Hepatocyte (in vitro differentiated cells): ENCODE measurements at regions not wholly inside any gene's neighbourhood (a gene's known extent, or its start where the extent isn't known, plus 50 kb on each side); places are given as distances from the start of the nearest gene placed in this dataset.

Source experiments
- DNase-seq: peaks from one replicate; pipeline ENCODE4 v3.0.0-alpha.2; 2016; ENCODE audit warnings: low spot score
- H2AFZ ChIP-seq: fragments of 200-600 bp; sonication (generic); 2 replicates; pipeline ENCODE4 v1.6.0; 2016; ENCODE audit warnings: antibody characterized with exemption, mild to moderate bottlenecking
- H3K27ac ChIP-seq: fragments of 200-600 bp; sonication (generic); 2 replicates; pipeline ENCODE4 v1.5.1; 2016; ENCODE audit warnings: mild to moderate bottlenecking
- H3K27me3 ChIP-seq: fragments of 200-600 bp; sonication (generic); 2 replicates; pipeline ENCODE4 v1.6.1; 2016
- H3K36me3 ChIP-seq: fragments of 200-600 bp; sonication (generic); replicated peaks from 2 replicates; pipeline ENCODE4 v1.5.1; 2016; ENCODE audit warnings: low read depth; ENCODE audit not compliant: insufficient read depth
- H3K4me1 ChIP-seq: fragments of 200-600 bp; sonication (generic); 2 replicates; pipeline ENCODE4 v1.5.1; 2016; ENCODE audit warnings: mild to moderate bottlenecking, moderate library complexity; ENCODE audit not compliant: insufficient read depth
- H3K4me2 ChIP-seq: fragments of 200-600 bp; sonication (generic); 2 replicates; pipeline ENCODE4 v1.6.0; 2016
- H3K4me3 ChIP-seq: fragments of 200-600 bp; sonication (generic); 2 replicates; pipeline ENCODE4 v1.5.1; 2016; ENCODE audit warnings: mild to moderate bottlenecking
- H3K79me2 ChIP-seq: fragments of 200-600 bp; sonication (generic); 2 replicates; pipeline ENCODE4 v1.6.0; 2017; ENCODE audit warnings: mild to moderate bottlenecking
- H3K9me2 ChIP-seq: fragments of 200-600 bp; sonication (generic); replicated peaks from 2 replicates; pipeline ENCODE4 v1.6.0; 2017; ENCODE audit warnings: mild to moderate bottlenecking; ENCODE audit not compliant: insufficient read depth
- H3K9me3 ChIP-seq: fragments of 200-600 bp; sonication (generic); 2 replicates; pipeline ENCODE4 v1.5.1; 2016; ENCODE audit warnings: low read depth, mild to moderate bottlenecking
- H4K20me1 ChIP-seq: fragments of 200-600 bp; sonication (generic); 2 replicates; pipeline ENCODE4 v1.6.0; 2016; ENCODE audit warnings: mild to moderate bottlenecking; ENCODE audit not compliant: insufficient read depth, poor library complexity, severe bottlenecking
- EZH2 ChIP-seq: fragments of 200-600 bp; sonication (generic); IDR thresholded peaks from 2 replicates; pipeline ENCODE4 v1.6.1; 2016; ENCODE audit warnings: antibody characterized with exemption, mild to moderate bottlenecking, borderline replicate concordance
- EZH2phosphoT487 ChIP-seq: fragments of 200-600 bp; sonication (generic); IDR thresholded peaks from one replicate; pipeline ENCODE4 v1.6.1; 2018; ENCODE audit warnings: antibody characterized with exemption, mild to moderate bottlenecking, low read depth, moderate library complexity; ENCODE audit not compliant: unreplicated experiment, severe bottlenecking
- WGBS: methylation state at CpG from one replicate; pipeline ENCODE4 v1.1.6; 2016; ENCODE audit warnings: low lambda C conversion rate; ENCODE audit errors: missing lambda C conversion rate; 5-methylcytosine and 5-hydroxymethylcytosine counted together
- TF ChIP-seq, protein P1 (sequence below): fragments of 200-600 bp; sonication (generic); IDR thresholded peaks from 2 replicates; pipeline ENCODE4 v1.5.1; 2016; ENCODE audit warnings: antibody characterized with exemption, mild to moderate bottlenecking; ENCODE audit not compliant: poor library complexity

DNA sequence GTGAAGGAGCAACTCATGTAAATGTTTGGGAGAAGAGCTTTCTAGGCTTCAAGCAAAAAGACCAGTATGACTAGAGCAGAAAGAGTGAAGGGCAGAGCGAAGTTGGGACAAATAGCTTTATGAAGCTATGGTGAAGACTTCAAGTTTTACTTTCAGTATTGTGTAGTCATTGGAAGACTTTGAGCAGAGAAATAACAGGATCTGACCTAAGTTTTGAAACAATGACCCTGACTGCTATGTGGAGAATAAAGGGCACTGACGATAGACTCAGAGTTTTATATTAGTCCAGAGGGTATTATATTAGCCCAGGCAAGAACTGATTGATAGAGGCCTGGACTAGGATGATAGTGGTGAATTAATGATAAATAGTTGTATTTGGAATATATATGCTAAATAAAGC, 187.3 kb downstream of the KTN1 start:
- H3K4me2 ChIP-seq, result no peak overlapping the region
- no peaks in the 10 kb centered on the region for H4K20me1 ChIP-seq
- no peaks in the 10 kb centered on the region for H3K79me2 ChIP-seq
- no peaks in the 10 kb centered on the region for H3K9me2 ChIP-seq
- no peaks in the 10 kb centered on the region for H3K27me3 ChIP-seq
- no peaks in the 10 kb centered on the region for H3K9me3 ChIP-seq
- no peak overlapping the region for H2AFZ ChIP-seq
- no peak overlapping the region for H3K4me3 ChIP-seq
- no peak for TF ChIP-seq EZH2phosphoT487
- WGBS, result 94% methylated on average over 2 of the region's 2 CpGs
- no peak for DNase-seq
- H3K36me3 ChIP-seq, result no peaks in the 10 kb centered on the region
- H3K4me1 ChIP-seq, result no peaks in the 10 kb centered on the region
- H3K27ac ChIP-seq, result no peak overlapping the region

DNA sequence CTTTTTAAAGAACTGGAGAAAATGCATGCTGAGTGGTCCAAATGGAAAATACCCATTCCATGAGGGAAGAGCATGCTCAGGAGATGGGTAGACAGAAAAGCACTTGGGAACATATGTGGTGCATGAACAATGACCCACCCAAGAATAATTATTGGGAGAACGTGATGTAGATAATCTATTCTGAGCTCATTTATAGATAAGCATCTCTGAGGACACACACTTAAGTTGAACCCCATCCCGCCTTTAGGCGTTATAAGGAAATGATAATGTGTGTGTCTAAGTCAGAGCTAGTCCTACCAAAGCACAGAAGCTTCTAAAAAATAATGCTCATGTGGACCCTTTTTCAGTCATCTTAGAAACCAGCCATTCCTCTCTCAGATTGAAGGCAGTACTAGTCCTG, 189.9 kb downstream of the KTN1 start:
- H3K27ac ChIP-seq, result no peak overlapping the region
- WGBS, result 89% methylated on average over 3 of the region's 3 CpGs

DNA sequence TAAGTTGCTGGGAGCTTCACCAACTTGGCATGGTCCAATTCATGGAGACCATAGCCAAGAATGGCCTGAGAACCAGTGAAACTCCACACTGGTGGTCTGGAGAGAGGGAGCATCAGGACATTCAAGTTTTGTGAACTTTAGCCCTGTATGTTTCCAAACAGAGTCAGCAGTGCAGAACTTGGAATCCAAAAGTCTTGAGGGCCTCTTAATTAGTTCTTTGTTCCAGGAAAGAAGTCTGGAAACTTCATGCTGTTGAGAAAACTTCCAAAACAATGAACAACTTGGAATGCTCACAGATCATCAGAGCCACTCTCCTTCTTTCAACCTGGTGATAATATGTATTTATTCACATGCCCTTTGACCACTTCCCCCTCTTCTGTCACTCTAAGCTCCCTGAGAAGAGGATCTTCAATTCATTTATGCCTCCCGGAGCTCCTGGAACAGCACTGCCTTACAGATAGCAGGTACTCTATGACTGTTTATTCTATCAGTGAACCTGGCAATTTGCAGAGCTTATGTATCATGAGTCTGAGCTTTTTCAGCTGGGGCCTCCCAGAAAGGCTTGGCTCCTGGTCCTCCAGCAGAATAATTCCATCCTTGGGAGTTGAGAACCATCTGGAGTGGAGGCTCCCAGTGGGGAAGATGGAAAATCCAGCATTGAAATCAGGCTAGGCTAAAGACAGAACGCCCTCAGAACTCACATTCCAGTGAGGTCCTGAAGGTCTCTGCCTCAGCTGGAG, 191.4 kb downstream of the KTN1 start:
- 78% methylated on average over 2 of the region's 2 CpGs for WGBS
- H3K79me2 ChIP-seq, result no peaks in the 10 kb centered on the region
- no peak for DNase-seq

More for the DNA sequence above, 189.9 kb downstream of the KTN1 start:
- Histone ChIP-seq H3K79me2 (no peaks in the 10 kb centered on the region), H3K27me3 (no peaks in the 10 kb centered on the region), H3K4me1 (peaks cover 10% of the 10 kb centered on the region), H4K20me1 (no peaks in the 10 kb centered on the region), H3K36me3 (no peaks in the 10 kb centered on the region), H3K9me3 (no peaks in the 10 kb centered on the region), H3K4me2 (no peak overlapping the region), H2AFZ (no peak overlapping the region), H3K4me3 (no peak overlapping the region), H3K9me2 (no peaks in the 10 kb centered on the region)
- no peak for DNase-seq
- TF ChIP-seq, protein P1, sequence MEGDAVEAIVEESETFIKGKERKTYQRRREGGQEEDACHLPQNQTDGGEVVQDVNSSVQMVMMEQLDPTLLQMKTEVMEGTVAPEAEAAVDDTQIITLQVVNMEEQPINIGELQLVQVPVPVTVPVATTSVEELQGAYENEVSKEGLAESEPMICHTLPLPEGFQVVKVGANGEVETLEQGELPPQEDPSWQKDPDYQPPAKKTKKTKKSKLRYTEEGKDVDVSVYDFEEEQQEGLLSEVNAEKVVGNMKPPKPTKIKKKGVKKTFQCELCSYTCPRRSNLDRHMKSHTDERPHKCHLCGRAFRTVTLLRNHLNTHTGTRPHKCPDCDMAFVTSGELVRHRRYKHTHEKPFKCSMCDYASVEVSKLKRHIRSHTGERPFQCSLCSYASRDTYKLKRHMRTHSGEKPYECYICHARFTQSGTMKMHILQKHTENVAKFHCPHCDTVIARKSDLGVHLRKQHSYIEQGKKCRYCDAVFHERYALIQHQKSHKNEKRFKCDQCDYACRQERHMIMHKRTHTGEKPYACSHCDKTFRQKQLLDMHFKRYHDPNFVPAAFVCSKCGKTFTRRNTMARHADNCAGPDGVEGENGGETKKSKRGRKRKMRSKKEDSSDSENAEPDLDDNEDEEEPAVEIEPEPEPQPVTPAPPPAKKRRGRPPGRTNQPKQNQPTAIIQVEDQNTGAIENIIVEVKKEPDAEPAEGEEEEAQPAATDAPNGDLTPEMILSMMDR, result no peak
- TF ChIP-seq EZH2, result no peak
- TF ChIP-seq EZH2phosphoT487, result no peak

DNA sequence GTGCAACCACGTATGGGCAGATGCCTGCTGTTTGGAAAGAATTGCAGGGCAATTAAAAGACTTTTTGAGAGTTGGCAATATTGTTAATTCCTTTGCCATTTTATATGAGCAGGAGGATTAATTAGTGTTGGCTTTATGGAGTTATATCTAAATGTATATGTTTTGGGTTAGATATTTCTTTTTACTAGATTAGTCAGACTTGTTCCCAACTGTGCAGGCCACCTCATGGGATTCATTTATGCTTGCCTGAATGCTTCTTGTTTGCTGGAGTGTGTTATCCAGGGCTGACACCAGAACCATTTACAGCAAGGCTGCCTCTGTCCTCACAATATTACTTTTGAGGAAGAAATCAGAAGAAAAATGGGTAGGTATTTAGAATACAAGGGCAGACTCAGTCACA, 192.5 kb downstream of the KTN1 start:
- no peak overlapping the region for H3K4me3 ChIP-seq
- no peak overlapping the region for H3K27ac ChIP-seq
- no peak overlapping the region for H3K4me2 ChIP-seq
- H3K9me3 ChIP-seq, result no peaks in the 10 kb centered on the region
- no peaks in the 10 kb centered on the region for H3K9me2 ChIP-seq
- H3K27me3 ChIP-seq, result no peaks in the 10 kb centered on the region
- peaks cover 10% of the 10 kb centered on the region for H3K4me1 ChIP-seq
- TF ChIP-seq EZH2phosphoT487 (no peak), EZH2 (no peak)
- TF ChIP-seq, protein P1, result no peak
- no peaks in the 10 kb centered on the region for H3K36me3 ChIP-seq
- no peaks in the 10 kb centered on the region for H3K79me2 ChIP-seq
- DNase-seq, result no peak
- WGBS, result 96% methylated on average over 1 of the region's 1 CpG
- no peaks in the 10 kb centered on the region for H4K20me1 ChIP-seq
- H2AFZ ChIP-seq, result no peak overlapping the region

More for the DNA sequence above, 191.4 kb downstream of the KTN1 start:
- H3K27ac ChIP-seq, result no peak overlapping the region
- H2AFZ ChIP-seq, result no peak overlapping the region
- H3K9me3 ChIP-seq, result no peaks in the 10 kb centered on the region
- no peaks in the 10 kb centered on the region for H4K20me1 ChIP-seq
- H3K36me3 ChIP-seq, result no peaks in the 10 kb centered on the region
- no peak for TF ChIP-seq EZH2phosphoT487
- TF ChIP-seq, protein P1, result no peak
- no peak for TF ChIP-seq EZH2
- no peaks in the 10 kb centered on the region for H3K27me3 ChIP-seq
- no peak overlapping the region for H3K4me2 ChIP-seq
- H3K9me2 ChIP-seq, result no peaks in the 10 kb centered on the region
- peaks cover 10% of the 10 kb centered on the region for H3K4me1 ChIP-seq
- H3K4me3 ChIP-seq, result no peak overlapping the region
